Stimulated activated naive CD8-positive, alpha-beta T cell treated with anti-CD3 and anti-CD28 coated beads, Interleukin-15, Interleukin-2, amounts not matched to agents 100 ng/mL and 50 ng/mL, for 24 hours (primary cell): ENCODE measurements at regions not wholly inside any gene's neighbourhood (a gene's known extent, or its start where the extent isn't known, plus 50 kb on each side); places are given as distances from the start of the nearest gene placed in this dataset.

ENCODE experiments used
- H3K27ac Mint-ChIP-seq: one replicate; pipeline ENCODE4 v1.8.0; 2021; ENCODE audit warnings: mild to moderate bottlenecking, mixed read lengths
- H3K27me3 Mint-ChIP-seq: one replicate; pipeline ENCODE4 v1.8.0; 2021; ENCODE audit warnings: mixed read lengths
- H3K36me3 Mint-ChIP-seq: one replicate; pipeline ENCODE4 v1.8.0; 2021; ENCODE audit warnings: low read depth, mixed read lengths
- H3K4me1 Mint-ChIP-seq: one replicate; pipeline ENCODE4 v1.8.0; 2021; ENCODE audit warnings: low read depth, mixed read lengths
- H3K4me3 Mint-ChIP-seq: one replicate; pipeline ENCODE4 v1.8.0; 2021; ENCODE audit warnings: mild to moderate bottlenecking, mixed read lengths
- H3K9me3 Mint-ChIP-seq: one replicate; pipeline ENCODE4 v1.8.0; 2021; ENCODE audit warnings: mixed read lengths

GRCh38 chr9:135258461-135258860 is 171.0 kb downstream of the OLFM1 start:
- H3K9me3 Mint-ChIP-seq, result no peaks in the 10 kb centered on the region
- no peaks in the 10 kb centered on the region for H3K4me1 Mint-ChIP-seq
- H3K27me3 Mint-ChIP-seq, result peaks cover 4% of the 10 kb centered on the region
- H3K27ac Mint-ChIP-seq, result no peak overlapping the region
- no peak overlapping the region for H3K4me3 Mint-ChIP-seq
- no peaks in the 10 kb centered on the region for H3K36me3 Mint-ChIP-seq

DNA sequence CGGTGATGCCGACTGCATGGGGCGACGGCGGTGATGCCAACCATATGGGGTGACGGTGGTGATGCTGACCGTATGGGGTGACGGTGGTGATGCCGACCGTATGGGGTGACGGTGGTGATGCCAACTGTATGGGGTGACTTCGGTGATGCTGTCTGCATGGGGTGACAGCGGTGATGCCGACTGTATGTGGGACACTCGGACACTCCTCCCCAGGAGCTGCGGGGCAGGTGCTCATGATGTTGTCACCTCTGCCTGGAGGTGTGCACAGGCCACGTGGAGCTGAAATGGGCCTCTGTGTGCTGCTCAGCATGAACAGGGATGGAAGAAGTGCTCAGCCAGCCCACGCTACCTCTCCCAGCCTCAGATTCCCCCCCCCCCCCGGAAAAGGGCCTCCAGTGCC is 171.8 kb downstream of the OLFM1 start:
- Mint-ChIP-seq H3K27me3 (peaks cover 4% of the 10 kb centered on the region), H3K4me3 (no peak overlapping the region), H3K4me1 (no peaks in the 10 kb centered on the region), H3K27ac (no peak overlapping the region), H3K9me3 (no peaks in the 10 kb centered on the region), H3K36me3 (no peaks in the 10 kb centered on the region)

DNA sequence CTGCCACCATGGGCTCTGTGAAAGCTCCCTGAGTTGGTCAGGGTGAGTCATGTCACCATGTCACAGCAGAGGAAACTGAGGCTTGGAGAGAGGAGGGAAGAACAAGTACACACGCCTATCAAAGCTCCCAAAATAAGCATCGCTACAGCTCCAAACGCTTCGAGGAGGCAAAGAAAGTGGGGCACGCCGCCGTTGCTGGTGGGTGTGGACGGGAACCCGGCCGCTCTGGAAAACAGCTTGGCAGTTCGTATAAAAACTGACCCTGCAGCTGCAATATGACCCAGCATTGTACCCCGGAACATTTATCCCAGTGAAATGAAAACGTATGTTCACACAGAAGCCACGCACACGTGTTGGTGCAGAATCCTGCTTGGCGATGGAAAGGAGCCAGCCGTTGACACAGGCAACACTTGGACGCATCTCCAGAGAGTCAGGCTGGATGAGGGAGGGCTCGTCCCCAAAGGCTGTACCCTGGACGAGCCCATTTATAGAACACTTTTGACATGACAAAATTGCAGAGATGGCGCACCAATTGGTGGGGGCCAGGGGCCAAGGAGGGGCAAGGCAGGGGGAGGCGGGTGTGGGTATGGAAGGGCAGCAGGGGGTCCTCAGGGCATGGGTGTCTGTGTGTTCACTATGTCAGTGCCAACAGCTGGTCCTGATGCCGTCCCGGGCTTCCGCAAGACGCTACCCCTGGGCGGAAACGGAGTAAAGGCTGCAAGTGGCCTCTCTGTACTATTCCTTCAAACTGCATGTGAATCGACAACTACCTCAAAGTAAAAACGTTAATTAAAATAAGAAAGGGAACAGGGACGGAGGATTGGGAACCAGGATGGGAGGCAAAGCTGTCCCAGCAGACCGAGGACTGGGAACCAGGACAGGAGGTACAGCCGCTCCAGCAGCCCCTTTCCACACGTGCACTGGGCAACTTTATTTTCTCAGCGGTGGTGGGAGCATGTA is 173.0 kb downstream of the OLFM1 start:
- no peaks in the 10 kb centered on the region for H3K36me3 Mint-ChIP-seq
- no peaks in the 10 kb centered on the region for H3K9me3 Mint-ChIP-seq
- no peak overlapping the region for H3K27ac Mint-ChIP-seq
- peaks cover 4% of the 10 kb centered on the region for H3K27me3 Mint-ChIP-seq
- no peak overlapping the region for H3K4me3 Mint-ChIP-seq
- H3K4me1 Mint-ChIP-seq, result no peaks in the 10 kb centered on the region

- H3K9me3 Mint-ChIP-seq, result no peaks in the 10 kb centered on the region
- no peaks in the 10 kb centered on the region for H3K4me1 Mint-ChIP-seq
- no peaks in the 10 kb centered on the region for H3K36me3 Mint-ChIP-seq
- H3K27ac Mint-ChIP-seq, result no peak overlapping the region
- no peaks in the 10 kb centered on the region for H3K27me3 Mint-ChIP-seq
- no peak overlapping the region for H3K4me3 Mint-ChIP-seq
Observed at GRCh38 chr9:135262248-135262647, 174.8 kb downstream of the OLFM1 start.

DNA sequence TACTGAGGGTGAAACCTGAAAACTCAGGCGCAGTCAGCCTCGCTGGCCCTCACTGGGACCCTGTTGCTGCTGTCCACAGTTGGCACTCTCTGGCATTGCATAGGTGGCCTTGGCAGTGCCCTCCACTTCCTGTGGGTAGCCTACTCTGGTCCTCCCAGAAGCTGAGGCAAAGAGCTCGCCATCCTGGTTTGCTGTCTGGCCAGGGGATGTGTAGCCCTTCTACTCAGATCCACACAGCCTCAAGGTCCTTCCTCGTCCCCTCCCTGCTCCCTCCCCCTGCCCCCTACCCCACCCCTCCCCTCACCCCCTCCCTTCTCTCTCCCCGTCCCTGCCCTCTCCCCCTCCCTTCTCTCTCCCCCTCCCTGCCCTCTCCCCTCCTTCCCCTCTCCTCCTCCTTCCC is 176.0 kb downstream of the OLFM1 start:
- Mint-ChIP-seq H3K36me3 (no peaks in the 10 kb centered on the region), H3K27ac (no peak overlapping the region), H3K9me3 (no peaks in the 10 kb centered on the region), H3K27me3 (no peaks in the 10 kb centered on the region), H3K4me1 (no peaks in the 10 kb centered on the region), H3K4me3 (no peak overlapping the region)

- Mint-ChIP-seq H3K4me1 (no peaks in the 10 kb centered on the region), H3K9me3 (no peaks in the 10 kb centered on the region)
Observed at GRCh38 chr9:135265931-135266330, 178.5 kb downstream of the OLFM1 start.

DNA sequence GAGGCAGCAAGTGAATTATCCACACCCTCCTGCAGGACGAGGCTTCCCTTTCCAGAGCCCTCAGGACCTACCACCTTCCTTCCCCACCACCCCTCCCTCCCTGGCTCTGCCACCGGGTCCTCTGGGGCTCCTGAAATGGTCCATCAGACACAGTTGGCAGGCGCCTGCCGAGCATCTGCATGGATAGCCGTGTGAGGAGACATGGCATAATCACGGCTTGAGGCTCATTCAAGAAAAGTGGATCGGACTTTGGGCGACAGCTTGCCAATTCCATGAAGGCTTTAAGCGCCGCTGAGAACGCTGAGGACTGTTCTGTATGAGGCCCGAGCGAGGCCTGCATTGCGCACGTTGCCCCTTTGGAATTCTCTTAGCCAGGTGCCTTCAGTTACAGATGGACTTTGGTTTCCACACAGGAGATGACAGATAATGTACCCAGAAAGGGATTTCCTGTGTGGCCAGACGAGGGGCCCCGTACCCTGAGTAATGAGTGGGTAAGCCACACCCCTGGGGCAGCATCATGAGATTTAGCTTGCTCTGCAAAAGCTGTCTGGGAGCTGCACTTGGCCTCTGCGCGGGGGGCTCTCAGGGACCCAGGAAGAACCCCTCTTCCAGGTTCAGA is 179.8 kb downstream of the OLFM1 start:
- H3K27me3 Mint-ChIP-seq, result no peaks in the 10 kb centered on the region
- H3K36me3 Mint-ChIP-seq, result no peaks in the 10 kb centered on the region
- H3K4me3 Mint-ChIP-seq, result no peak overlapping the region

More at GRCh38 chr9:135265931-135266330, 178.5 kb downstream of the OLFM1 start:
- Mint-ChIP-seq H3K27me3 (no peaks in the 10 kb centered on the region), H3K4me3 (no peak overlapping the region), H3K36me3 (no peaks in the 10 kb centered on the region), H3K27ac (no peak overlapping the region)

GRCh38 chr9:135268031-135268430 is 180.6 kb downstream of the OLFM1 start:
- Mint-ChIP-seq H3K27me3 (no peaks in the 10 kb centered on the region), H3K4me1 (no peaks in the 10 kb centered on the region)

More for the DNA sequence above, 179.8 kb downstream of the OLFM1 start:
- H3K27ac Mint-ChIP-seq, result no peak overlapping the region
- no peaks in the 10 kb centered on the region for H3K4me1 Mint-ChIP-seq
- no peaks in the 10 kb centered on the region for H3K9me3 Mint-ChIP-seq

DNA sequence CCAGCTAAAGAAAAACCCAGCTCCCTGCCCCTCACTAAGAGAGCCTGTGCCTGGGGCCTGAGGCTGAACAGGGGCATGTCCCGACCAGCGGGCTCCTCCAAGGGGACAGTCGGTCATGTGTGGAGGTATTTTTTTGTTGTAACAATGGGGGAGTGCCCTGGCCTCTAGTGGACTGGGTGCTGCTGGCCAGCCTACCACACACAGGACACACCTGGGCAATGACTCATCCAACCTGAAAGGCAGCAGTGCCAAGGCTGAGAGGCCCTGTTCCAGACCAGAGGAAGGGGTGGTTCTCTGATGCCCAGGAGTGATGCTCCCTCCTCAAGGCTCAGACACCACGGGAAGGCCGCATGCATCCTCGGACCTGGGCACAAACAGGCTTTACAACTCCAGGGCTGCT is 181.5 kb downstream of the OLFM1 start:
- no peaks in the 10 kb centered on the region for H3K9me3 Mint-ChIP-seq

More at GRCh38 chr9:135268031-135268430, 180.6 kb downstream of the OLFM1 start:
- no peak overlapping the region for H3K4me3 Mint-ChIP-seq
- no peak overlapping the region for H3K27ac Mint-ChIP-seq
- no peaks in the 10 kb centered on the region for H3K9me3 Mint-ChIP-seq
- H3K36me3 Mint-ChIP-seq, result no peaks in the 10 kb centered on the region

DNA sequence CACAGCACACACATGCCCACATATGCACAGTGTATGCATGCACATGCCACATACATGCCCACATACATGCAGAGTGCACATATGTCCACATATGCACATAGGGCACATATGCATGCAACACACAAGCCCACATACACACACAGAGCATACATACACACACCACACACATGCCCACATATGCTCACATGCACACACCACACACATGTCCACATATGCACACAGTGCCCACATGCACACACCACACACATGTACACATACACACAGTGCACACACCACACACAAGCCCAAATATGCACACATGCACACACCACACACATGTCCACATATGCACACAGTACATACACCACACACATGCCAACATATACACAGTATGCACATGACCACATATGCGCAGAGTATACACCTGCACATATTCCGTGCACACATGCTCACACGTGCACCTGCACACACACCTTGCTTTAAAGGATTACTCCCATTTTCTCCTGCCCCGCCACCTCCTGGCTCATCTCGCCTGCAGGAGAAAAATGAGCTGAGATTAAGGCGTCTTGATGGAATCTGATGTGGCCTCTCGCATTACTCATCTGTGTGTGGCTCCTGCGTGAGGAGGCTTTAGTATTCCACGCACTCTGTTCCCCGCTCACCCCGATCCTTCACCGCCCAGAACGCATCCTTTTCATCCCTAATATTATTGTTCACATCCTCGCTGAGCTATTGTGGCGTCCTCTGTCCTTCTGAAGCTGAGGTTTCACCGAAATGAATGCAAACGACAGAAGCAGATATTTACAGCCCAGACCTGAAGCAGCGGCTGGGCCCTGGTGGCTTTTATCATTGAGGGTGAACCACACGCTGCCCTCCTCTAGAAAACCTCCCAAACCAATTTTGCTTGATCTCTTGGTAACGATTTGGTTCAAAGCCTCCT is 182.7 kb downstream of the OLFM1 start:
- H3K27me3 Mint-ChIP-seq, result peaks cover 4% of the 10 kb centered on the region
- H3K36me3 Mint-ChIP-seq, result no peaks in the 10 kb centered on the region

More for the DNA sequence above, 181.5 kb downstream of the OLFM1 start:
- Mint-ChIP-seq H3K36me3 (no peaks in the 10 kb centered on the region), H3K27ac (no peak overlapping the region), H3K27me3 (peaks cover 4% of the 10 kb centered on the region), H3K4me1 (no peaks in the 10 kb centered on the region), H3K4me3 (no peak overlapping the region)

GRCh38 chr9:135271425-135271824 is 184.0 kb downstream of the OLFM1 start:
- no peak overlapping the region for H3K4me3 Mint-ChIP-seq
- peaks cover 4% of the 10 kb centered on the region for H3K27me3 Mint-ChIP-seq
- no peaks in the 10 kb centered on the region for H3K4me1 Mint-ChIP-seq
- no peak overlapping the region for H3K27ac Mint-ChIP-seq
- H3K36me3 Mint-ChIP-seq, result no peaks in the 10 kb centered on the region
- no peaks in the 10 kb centered on the region for H3K9me3 Mint-ChIP-seq

More for the DNA sequence above, 182.7 kb downstream of the OLFM1 start:
- H3K4me3 Mint-ChIP-seq, result no peak overlapping the region
- H3K9me3 Mint-ChIP-seq, result no peaks in the 10 kb centered on the region
- H3K27ac Mint-ChIP-seq, result no peak overlapping the region
- no peaks in the 10 kb centered on the region for H3K4me1 Mint-ChIP-seq

DNA sequence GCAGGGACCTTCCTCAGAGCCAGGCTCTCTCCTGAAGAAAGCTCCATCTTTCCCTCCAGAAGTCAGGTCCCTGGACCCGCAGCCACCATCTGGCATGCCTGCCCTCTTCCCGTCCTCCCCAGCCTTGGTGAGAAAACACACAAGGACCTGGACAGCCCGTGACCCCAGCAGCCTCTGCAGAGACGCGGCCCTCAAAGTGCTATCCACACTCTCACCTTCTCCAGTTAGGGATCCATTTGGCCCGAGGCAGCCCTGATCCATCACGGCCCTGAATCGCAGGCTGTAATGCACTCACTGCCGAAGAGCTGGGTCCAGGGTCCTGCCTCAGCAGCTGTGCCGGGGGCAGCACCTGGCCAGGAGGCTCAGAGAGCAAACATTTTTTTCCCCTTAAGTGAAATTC is 185.1 kb downstream of the OLFM1 start:
- Mint-ChIP-seq H3K27ac (no peak overlapping the region), H3K36me3 (no peaks in the 10 kb centered on the region), H3K9me3 (no peaks in the 10 kb centered on the region), H3K4me3 (no peak overlapping the region), H3K27me3 (peaks cover 4% of the 10 kb centered on the region), H3K4me1 (no peaks in the 10 kb centered on the region)

- Mint-ChIP-seq H3K4me3 (no peak overlapping the region), H3K36me3 (no peaks in the 10 kb centered on the region), H3K9me3 (no peaks in the 10 kb centered on the region), H3K4me1 (no peaks in the 10 kb centered on the region), H3K27ac (no peak overlapping the region), H3K27me3 (peaks cover 4% of the 10 kb centered on the region)
Observed at GRCh38 chr9:135273008-135273407, 185.5 kb downstream of the OLFM1 start.

DNA sequence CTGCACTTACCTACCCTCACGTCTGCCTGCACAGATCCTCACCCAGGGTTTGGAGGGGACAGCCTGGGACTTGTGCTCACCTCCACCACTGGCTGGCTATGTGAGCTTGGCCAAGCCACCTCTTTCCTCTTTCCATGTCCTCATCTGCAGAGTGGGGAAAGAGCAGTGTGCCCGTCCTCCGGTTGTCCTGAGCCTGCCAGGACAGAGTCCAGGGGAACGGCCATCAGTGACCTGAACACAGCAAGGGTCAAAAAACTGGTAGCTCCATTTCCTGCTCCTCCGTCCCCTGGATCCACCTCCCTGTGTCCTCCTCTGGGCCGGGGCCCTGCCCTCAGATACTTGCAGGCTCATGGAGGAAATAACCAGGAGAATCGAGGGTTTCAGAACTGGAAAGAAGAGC is 187.7 kb downstream of the OLFM1 start:
- peaks cover 4% of the 10 kb centered on the region for H3K27me3 Mint-ChIP-seq
- no peak overlapping the region for H3K27ac Mint-ChIP-seq
- H3K36me3 Mint-ChIP-seq, result no peaks in the 10 kb centered on the region
- no peaks in the 10 kb centered on the region for H3K4me1 Mint-ChIP-seq
- no peaks in the 10 kb centered on the region for H3K9me3 Mint-ChIP-seq
- H3K4me3 Mint-ChIP-seq, result no peak overlapping the region
